ENCODE measurements at regions not wholly inside any gene's neighbourhood (a gene's known extent, or its start where the extent isn't known, plus 50 kb on each side); places are given as distances from the start of the nearest gene placed in this dataset.

DNA sequence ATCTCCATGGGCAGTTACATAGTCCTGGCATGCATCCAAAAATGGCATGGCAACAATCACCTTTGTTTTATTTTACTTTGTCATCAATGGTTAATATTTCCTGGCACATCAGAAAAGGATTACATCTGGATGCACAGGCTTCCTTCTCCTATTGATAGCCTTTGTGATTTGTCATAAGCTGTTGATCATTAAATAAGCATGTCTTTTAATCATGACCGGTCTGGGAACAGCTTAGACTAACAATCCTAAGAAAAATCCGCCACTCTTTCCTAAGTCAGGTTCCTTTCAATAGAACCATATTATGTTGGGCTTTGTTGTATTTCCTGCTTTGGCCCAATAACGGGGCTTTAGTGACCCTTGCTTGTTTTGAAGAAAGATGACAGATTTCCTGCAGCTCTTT, 330.6 kb downstream of the DUSP10 start:
- no peak for TF ChIP-seq POLR2A (IDR thresholded peaks at IDR 0.05)
- TF ChIP-seq, protein P1, sequence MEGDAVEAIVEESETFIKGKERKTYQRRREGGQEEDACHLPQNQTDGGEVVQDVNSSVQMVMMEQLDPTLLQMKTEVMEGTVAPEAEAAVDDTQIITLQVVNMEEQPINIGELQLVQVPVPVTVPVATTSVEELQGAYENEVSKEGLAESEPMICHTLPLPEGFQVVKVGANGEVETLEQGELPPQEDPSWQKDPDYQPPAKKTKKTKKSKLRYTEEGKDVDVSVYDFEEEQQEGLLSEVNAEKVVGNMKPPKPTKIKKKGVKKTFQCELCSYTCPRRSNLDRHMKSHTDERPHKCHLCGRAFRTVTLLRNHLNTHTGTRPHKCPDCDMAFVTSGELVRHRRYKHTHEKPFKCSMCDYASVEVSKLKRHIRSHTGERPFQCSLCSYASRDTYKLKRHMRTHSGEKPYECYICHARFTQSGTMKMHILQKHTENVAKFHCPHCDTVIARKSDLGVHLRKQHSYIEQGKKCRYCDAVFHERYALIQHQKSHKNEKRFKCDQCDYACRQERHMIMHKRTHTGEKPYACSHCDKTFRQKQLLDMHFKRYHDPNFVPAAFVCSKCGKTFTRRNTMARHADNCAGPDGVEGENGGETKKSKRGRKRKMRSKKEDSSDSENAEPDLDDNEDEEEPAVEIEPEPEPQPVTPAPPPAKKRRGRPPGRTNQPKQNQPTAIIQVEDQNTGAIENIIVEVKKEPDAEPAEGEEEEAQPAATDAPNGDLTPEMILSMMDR (IDR thresholded peaks at IDR 0.05) = no peak

All from thyroid gland (tissue), 4 donors.